Endothelial cell of umbilical vein (primary cell): ENCODE measurements at regions not wholly inside any gene's neighbourhood (a gene's known extent, or its start where the extent isn't known, plus 50 kb on each side); places are given as distances from the start of the nearest gene placed in this dataset.

ENCODE experiments used
- CTCF ChIP-seq, 2 donors: IDR thresholded peaks; 1 replicate in 1 of 2; 2 replicates in 1 of 2; pipeline ENCODE4 v1.5.1; 2011; ENCODE audit warnings: low read length in 2 of 2, mild to moderate bottlenecking in 2 of 2, moderate library complexity in 2 of 2, control low read depth in 1 of 2, inconsistent platforms in 1 of 2, low read depth in 1 of 2; ENCODE audit not compliant: insufficient read depth in 1 of 2; ENCODE audit errors: extremely low read depth in 1 of 2
- POLR2A ChIP-seq: IDR thresholded peaks from 2 replicates; pipeline ENCODE4 v1.6.1; 2012; ENCODE audit warnings: low read depth, mild to moderate bottlenecking, control low read depth, low read length

- TF ChIP-seq POLR2A (no peak), CTCF (IDR thresholded peaks at IDR 0.05; ENCODE audit: extremely low read depth in 1 of 2, insufficient read depth in 1 of 2, low read depth in 1 of 2, low read length in 2 of 2) (no peak)
Observed at GRCh38 chr2:173523497-173523896, 168.8 kb downstream of the CDCA7 start.
